HG02884 (cell line): ENCODE measurements at regions not wholly inside any gene's neighbourhood (a gene's known extent, or its start where the extent isn't known, plus 50 kb on each side); places are given as distances from the start of the nearest gene placed in this dataset.
"Not testable (repeated sequence)": the region's sequence is repeated elsewhere in the genome, so short reads cannot be mapped to it uniquely, and the experiment has no call there.

ENCODE experiments used
- ATAC-seq: cut with Tn5 transposase; IDR thresholded peaks from one replicate; pipeline ENCODE4 v1.9.1; 2021; ENCODE audit warnings: mild to moderate bottlenecking, moderate library complexity; ENCODE audit not compliant: unreplicated experiment

- ATAC-seq: no peak
These were observed 79.1 kb downstream of the CTH start for GRCh38 chr1:70490153-70490552.

GRCh38 chr1:70495370-70495769, 84.3 kb downstream of the CTH start:
- no peak for ATAC-seq

- ATAC-seq: no peak
These were observed 85.1 kb downstream of the CTH start for GRCh38 chr1:70496181-70496580.

- ATAC-seq: no peak
These were observed 86.1 kb downstream of the CTH start for GRCh38 chr1:70497152-70497551.

- ATAC-seq: no peak
These were observed 87.6 kb downstream of the CTH start for GRCh38 chr1:70498666-70499065.

- no peak for ATAC-seq
These were observed 88.6 kb downstream of the CTH start for GRCh38 chr1:70499695-70500094.

GRCh38 chr1:70503358-70503757, 92.3 kb downstream of the CTH start:
- ATAC-seq: no peak

- ATAC-seq: peak; percentile 99
These were observed 93.2 kb downstream of the CTH start for GRCh38 chr1:70504176-70504820.

GRCh38 chr1:70504821-70505193, 93.7 kb downstream of the CTH start:
- ATAC-seq: peak; percentile 34

GRCh38 chr1:70507991-70508390, 96.9 kb downstream of the CTH start:
- not testable (repeated sequence) for ATAC-seq

GRCh38 chr1:70509996-70510876, 99.2 kb downstream of the CTH start:
- peak; percentile 90 for ATAC-seq

GRCh38 chr1:70517444-70517843, 106.4 kb downstream of the CTH start:
- ATAC-seq: peak; percentile 52

GRCh38 chr1:70518106-70518505, 107.0 kb downstream of the CTH start:
- ATAC-seq: peak; percentile 17

- peak; percentile 59 for ATAC-seq
These were observed 117.7 kb downstream of the CTH start for GRCh38 chr1:70528590-70529333.

- ATAC-seq: no peak
These were observed 125.8 kb downstream of the CTH start for GRCh38 chr1:70536708-70537366.

- ATAC-seq: no peak
These were observed 126.7 kb downstream of the CTH start for GRCh38 chr1:70537788-70538187.

- no peak for ATAC-seq
These were observed 131.0 kb downstream of the CTH start for GRCh38 chr1:70542030-70542429.

- no peak for ATAC-seq
These were observed 131.8 kb downstream of the CTH start for GRCh38 chr1:70542856-70543255.

- ATAC-seq: no peak
These were observed 135.7 kb downstream of the CTH start for GRCh38 chr1:70546726-70547125.

GRCh38 chr1:70552662-70553566, 141.8 kb downstream of the CTH start:
- no peak for ATAC-seq
